HepG2 (cell line): ENCODE measurements at regions not wholly inside any gene's neighbourhood (a gene's known extent, or its start where the extent isn't known, plus 50 kb on each side); places are given as distances from the start of the nearest gene placed in this dataset.

Experiments
- ATAC-seq: fragments of 200-7000 bp; cut with Tn5 transposase; 3 replicates; pipeline ENCODE4 v1.9.1; 2020; ENCODE audit warnings: mild to moderate bottlenecking, moderate library complexity
- BruUV-seq: library from RNA; stranded (reverse); fragments of 400-500 nt; replicated peaks from 2 replicates; lab custom pipeline; 2021; lab: Mats Ljungman, UMichigan
- CTCF ChIA-PET: fragments of 300-600 bp; formaldehyde crosslinking; extraction: SDS; loops from one replicate; lab custom pipeline; 2021; ENCODE audit warnings: low total read pairs, inconsistent platforms, low intra/inter-chr PET ratio; lab: Yijun Ruan, JAX
- POLR2A ChIA-PET: fragments of 350-600 bp; sonication (Branson Sonifier 250); formaldehyde crosslinking; loops from one replicate; lab custom pipeline; 2020; ENCODE audit warnings: antibody characterized with exemption, inconsistent platforms; lab: Yijun Ruan, JAX
- DNase-seq: peaks from one replicate; pipeline ENCODE4 v3.0.0-alpha.2; 2015; ENCODE audit warnings: low spot score
- FAIRE-seq: peaks from 3 replicates; lab custom pipeline; 2011; peaks lifted over from hg19 to GRCh38; lab: Jason Lieb, UNC
- H2AFZ ChIP-seq: one replicate; pipeline ENCODE4 v1.6.1; 2011; ENCODE audit warnings: low read length, inconsistent platforms
- H3K27ac ChIP-seq: fragments of 300-600 bp; 3 replicates; pipeline ENCODE4 v1.8.0; 2011; ENCODE audit warnings: mixed run types, mild to moderate bottlenecking, mixed read lengths, low read length, inconsistent platforms; ENCODE audit not compliant: insufficient read depth; ENCODE audit errors: extremely low read length
- H3K27me3 ChIP-seq, 2 experiments: fragments of 200-600 bp in 1 of 2; 2 replicates in 1 of 2; 3 replicates in 1 of 2; pipeline versions ENCODE4 v1.6.0 to v1.8.0; 2011; ENCODE audit warnings: low read length in 2 of 2, mild to moderate bottlenecking in 2 of 2, moderate library complexity in 2 of 2, inconsistent platforms in 1 of 2; ENCODE audit not compliant: insufficient read depth in 2 of 2, control insufficient read depth in 1 of 2
- H3K36me3 ChIP-seq, 2 experiments: fragments of 200-600 bp in 1 of 2; replicated peaks in 1 of 2; 2 replicates in 1 of 2; 3 replicates in 1 of 2; pipeline versions ENCODE4 v1.5.1 to v1.8.0; 2011; ENCODE audit warnings: low read length in 2 of 2, inconsistent platforms in 1 of 2; ENCODE audit not compliant: insufficient read depth in 2 of 2, control insufficient read depth in 1 of 2
- H3K4me1 ChIP-seq: 2 replicates; pipeline ENCODE4 v1.5.1; 2012; ENCODE audit warnings: low read length, inconsistent platforms; ENCODE audit not compliant: insufficient read depth
- H3K4me2 ChIP-seq: 2 replicates; pipeline ENCODE4 v1.6.0; 2011; ENCODE audit warnings: low read depth, low read length, inconsistent platforms
- H3K4me3 ChIP-seq, 3 experiments: fragments of 200-600 bp in 1 of 3; sonication (generic), shearing (Covaris generic) in 1 of 3; replicated peaks in 1 of 3; 2 replicates each; pipeline ENCODE4 v1.5.1; 2011 to 2016; ENCODE audit warnings: low read length in 3 of 3, inconsistent platforms in 2 of 3, low read depth in 2 of 3, mild to moderate bottlenecking in 2 of 3, control low read depth in 1 of 3, mixed read lengths in 1 of 3; ENCODE audit not compliant: insufficient read depth in 1 of 3
- H3K79me2 ChIP-seq: one replicate; pipeline ENCODE4 v1.6.1; 2011; ENCODE audit warnings: low read length, inconsistent platforms; ENCODE audit not compliant: insufficient read depth
- H3K9ac ChIP-seq: 2 replicates; pipeline ENCODE4 v1.6.0; 2011; ENCODE audit warnings: mild to moderate bottlenecking, low read depth, low read length, inconsistent platforms; ENCODE audit not compliant: insufficient read depth
- H3K9me3 ChIP-seq: 2 replicates; pipeline ENCODE4 v1.5.1; 2012; ENCODE audit warnings: mild to moderate bottlenecking, low read length
- H4K20me1 ChIP-seq: 2 replicates; pipeline ENCODE4 v1.6.0; 2011; ENCODE audit warnings: inconsistent platforms, mild to moderate bottlenecking, low read length, moderate library complexity; ENCODE audit not compliant: insufficient read depth
- ATF7 ChIP-seq, 2 experiments: fragments of 450-650 bp in 1 of 2; sonication (generic) in 1 of 2; formaldehyde crosslinking in 1 of 2; IDR thresholded peaks; 2 replicates each; pipeline versions ENCODE4 v1.4.0 to v1.6.1; 2016 to 2020; ENCODE audit warnings: antibody characterized with exemption in 1 of 2, mild to moderate bottlenecking in 1 of 2, missing genetic modification reagents in 1 of 2
- CSRNP2 ChIP-seq: sonication (generic); formaldehyde crosslinking; conservative IDR thresholded peaks from 2 replicates; pipeline ENCODE4 v1.8.0; 2022; ENCODE audit warnings: low read depth, missing genetic modification reagents
- WGBS: methylation state at CpG from one replicate; pipeline ENCODE4 v1.1.6; 2017; ENCODE audit warnings: low lambda C conversion rate; 5-methylcytosine and 5-hydroxymethylcytosine counted together
- in situ Hi-C: cut with HindIII; loops from 2 replicates; pipeline ENCODE4 v1.10.0; 2017; ENCODE audit warnings: low pct_unique_long_range_greater_than_20kb; ENCODE audit not compliant: extremely low pct_ligation_motif_present
- intact Hi-C: fragments of 100-400 bp; cut with micrococcal nuclease; formaldehyde crosslinking; loops from one replicate; pipeline ENCODE4 v1.10.0; 2022; ENCODE audit not compliant: unreplicated experiment
- TF ChIP-seq, protein P1 (sequence below): sonication (generic); formaldehyde crosslinking; IDR thresholded peaks from 2 replicates; pipeline ENCODE4 v1.5.0; 2020; ENCODE audit warnings: mild to moderate bottlenecking, missing genetic modification reagents
- TF ChIP-seq, protein P2 (sequence below): sonication (generic); formaldehyde crosslinking; IDR thresholded peaks from 2 replicates; pipeline ENCODE4 v1.8.1; 2023; ENCODE audit warnings: mild to moderate bottlenecking, missing genetic modification reagents

DNA sequence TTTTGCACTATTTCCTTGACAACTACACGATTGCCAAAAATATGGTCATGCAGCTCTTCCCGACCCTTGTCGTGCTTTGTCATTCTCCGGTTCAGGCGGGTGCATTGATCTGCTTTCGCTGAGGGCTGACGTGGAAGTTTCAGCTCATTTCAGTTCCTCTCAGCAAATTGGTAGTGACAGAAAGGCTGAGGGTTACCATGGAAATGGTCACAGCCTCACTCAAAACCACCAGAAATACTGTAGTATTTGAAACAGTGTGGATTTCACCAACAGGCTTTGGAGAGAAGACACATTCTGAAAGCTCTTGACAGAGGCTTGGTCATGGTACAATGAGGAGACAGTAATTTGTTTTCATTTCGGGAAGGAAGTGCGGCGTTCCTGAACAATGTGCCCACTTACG, 99.7 kb upstream of the EXOC2 start (continued):
- TF ChIP-seq, protein P1, sequence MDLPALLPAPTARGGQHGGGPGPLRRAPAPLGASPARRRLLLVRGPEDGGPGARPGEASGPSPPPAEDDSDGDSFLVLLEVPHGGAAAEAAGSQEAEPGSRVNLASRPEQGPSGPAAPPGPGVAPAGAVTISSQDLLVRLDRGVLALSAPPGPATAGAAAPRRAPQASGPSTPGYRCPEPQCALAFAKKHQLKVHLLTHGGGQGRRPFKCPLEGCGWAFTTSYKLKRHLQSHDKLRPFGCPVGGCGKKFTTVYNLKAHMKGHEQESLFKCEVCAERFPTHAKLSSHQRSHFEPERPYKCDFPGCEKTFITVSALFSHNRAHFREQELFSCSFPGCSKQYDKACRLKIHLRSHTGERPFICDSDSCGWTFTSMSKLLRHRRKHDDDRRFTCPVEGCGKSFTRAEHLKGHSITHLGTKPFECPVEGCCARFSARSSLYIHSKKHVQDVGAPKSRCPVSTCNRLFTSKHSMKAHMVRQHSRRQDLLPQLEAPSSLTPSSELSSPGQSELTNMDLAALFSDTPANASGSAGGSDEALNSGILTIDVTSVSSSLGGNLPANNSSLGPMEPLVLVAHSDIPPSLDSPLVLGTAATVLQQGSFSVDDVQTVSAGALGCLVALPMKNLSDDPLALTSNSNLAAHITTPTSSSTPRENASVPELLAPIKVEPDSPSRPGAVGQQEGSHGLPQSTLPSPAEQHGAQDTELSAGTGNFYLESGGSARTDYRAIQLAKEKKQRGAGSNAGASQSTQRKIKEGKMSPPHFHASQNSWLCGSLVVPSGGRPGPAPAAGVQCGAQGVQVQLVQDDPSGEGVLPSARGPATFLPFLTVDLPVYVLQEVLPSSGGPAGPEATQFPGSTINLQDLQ (CRISPR knock-in tag) = no peak
- TF ChIP-seq CSRNP2 (CRISPR knock-in tag) = no peak

DNA sequence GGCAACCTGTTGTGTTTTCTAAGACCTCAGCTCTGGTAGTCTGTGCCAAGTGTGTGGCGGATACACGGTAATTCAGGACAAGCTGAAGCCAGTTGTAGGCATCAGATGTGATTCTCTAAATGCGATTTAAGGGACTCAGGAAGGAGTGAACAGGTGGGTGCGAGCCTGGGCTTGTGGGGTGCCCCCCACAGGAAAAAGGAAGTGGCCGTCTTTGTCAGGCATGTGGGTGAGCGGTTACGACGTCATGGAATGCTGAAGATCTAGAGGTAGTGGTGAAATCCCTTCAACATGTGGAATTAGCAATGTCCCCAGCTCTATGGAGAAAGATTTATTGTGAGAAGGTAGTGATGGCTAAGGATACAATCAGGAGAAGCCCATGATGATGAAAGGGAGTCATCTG, 95.1 kb upstream of the EXOC2 start:
- BruUV-seq = no TSS peak
- intact Hi-C loops = no loop called here
- peaks cover 0 to 33% of the 10 kb centered on the region in 2 experiments; a peak in 4 of 5 replicates for H3K27me3 ChIP-seq
- DNase-seq (no peak), ATAC-seq (no peak), FAIRE-seq (no peak)
- H3K9me3 ChIP-seq = no peaks in the 10 kb centered on the region
- in situ Hi-C loops = no loop called here
- no peaks in the 10 kb centered on the region for H3K36me3 ChIP-seq
- 46% methylated on average over 8 of the region's 8 CpGs for WGBS
- H4K20me1 ChIP-seq = no peaks in the 10 kb centered on the region
- H3K4me3 ChIP-seq = no peak overlapping the region
- TF ChIP-seq ATF7 (IDR thresholded peaks at IDR 0.05) (peak; percentile 33; the same call in 1 of the 2 replicates), ATF7 (CRISPR knock-in tag; IDR thresholded peaks at IDR 0.05) (no peak)
- TF ChIP-seq, protein P2, sequence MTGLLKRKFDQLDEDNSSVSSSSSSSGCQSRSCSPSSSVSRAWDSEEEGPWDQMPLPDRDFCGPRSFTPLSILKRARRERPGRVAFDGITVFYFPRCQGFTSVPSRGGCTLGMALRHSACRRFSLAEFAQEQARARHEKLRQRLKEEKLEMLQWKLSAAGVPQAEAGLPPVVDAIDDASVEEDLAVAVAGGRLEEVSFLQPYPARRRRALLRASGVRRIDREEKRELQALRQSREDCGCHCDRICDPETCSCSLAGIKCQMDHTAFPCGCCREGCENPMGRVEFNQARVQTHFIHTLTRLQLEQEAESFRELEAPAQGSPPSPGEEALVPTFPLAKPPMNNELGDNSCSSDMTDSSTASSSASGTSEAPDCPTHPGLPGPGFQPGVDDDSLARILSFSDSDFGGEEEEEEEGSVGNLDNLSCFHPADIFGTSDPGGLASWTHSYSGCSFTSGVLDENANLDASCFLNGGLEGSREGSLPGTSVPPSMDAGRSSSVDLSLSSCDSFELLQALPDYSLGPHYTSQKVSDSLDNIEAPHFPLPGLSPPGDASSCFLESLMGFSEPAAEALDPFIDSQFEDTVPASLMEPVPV = no peak
- CTCF ChIA-PET = interaction anchor here (1.6 kb wide), 1 partner anchor 599 kb away, joined by 3 read pairs; no protein-coding TSS in a partner anchor
- H3K27ac ChIP-seq = no peak overlapping the region
- H2AFZ ChIP-seq = no peak overlapping the region
- no peak overlapping the region for H3K4me2 ChIP-seq
- no peaks in the 10 kb centered on the region for H3K79me2 ChIP-seq
- H3K9ac ChIP-seq = no peak overlapping the region
- POLR2A ChIA-PET = no interaction called here
- no peaks in the 10 kb centered on the region for H3K4me1 ChIP-seq
